Activated CD8-positive, alpha-beta memory T cell treated with anti-CD3 and anti-CD28 coated beads, Interleukin-2, amount 10 ng/mL, durations not matched to agents 7 days and 5 days (primary cell): ENCODE measurements at regions not wholly inside any gene's neighbourhood (a gene's known extent, or its start where the extent isn't known, plus 50 kb on each side); places are given as distances from the start of the nearest gene placed in this dataset.

Source experiments
- ATAC-seq: fragments of 150-1000 bp; cut with Tn5 transposase; one replicate; pipeline ENCODE4 v1.10.0; 2021; ENCODE audit warnings: moderate library complexity
- CTCF ChIA-PET: fragments of 350-600 bp; sonication (Branson Sonifier 250); formaldehyde crosslinking; loops from one replicate; lab custom pipeline; 2021; ENCODE audit warnings: antibody characterized with exemption; lab: Charles Lee
- DNase-seq: peaks from one replicate; pipeline ENCODE4 v3.0.0-alpha.2; 2020
- H3K27ac Mint-ChIP-seq: one replicate; pipeline ENCODE4 v1.8.0; 2021; ENCODE audit warnings: mild to moderate bottlenecking, mixed read lengths
- H3K27me3 Mint-ChIP-seq: one replicate; pipeline ENCODE4 v1.8.0; 2021; ENCODE audit warnings: mixed read lengths
- H3K36me3 Mint-ChIP-seq: one replicate; pipeline ENCODE4 v1.8.0; 2021; ENCODE audit warnings: mild to moderate bottlenecking, mixed read lengths
- H3K4me1 Mint-ChIP-seq: one replicate; pipeline ENCODE4 v1.8.0; 2021; ENCODE audit warnings: mixed read lengths
- H3K4me3 Mint-ChIP-seq: one replicate; pipeline ENCODE4 v1.8.0; 2021; ENCODE audit warnings: mild to moderate bottlenecking, moderate library complexity, mixed read lengths
- H3K9me3 Mint-ChIP-seq: one replicate; pipeline ENCODE4 v1.8.0; 2022; ENCODE audit warnings: low read depth, mixed read lengths

GRCh38 chr4:13872155-13872554, 244.6 kb upstream of the BOD1L1 start:
- no peak overlapping the region for H3K27ac Mint-ChIP-seq
- H3K4me1 Mint-ChIP-seq = no peaks in the 10 kb centered on the region
- CTCF ChIA-PET = no interaction called here
- H3K9me3 Mint-ChIP-seq = no peaks in the 10 kb centered on the region
- H3K36me3 Mint-ChIP-seq = no peaks in the 10 kb centered on the region
- DNase-seq (no peak), ATAC-seq (no peak)
- no peak overlapping the region for H3K4me3 Mint-ChIP-seq
- H3K27me3 Mint-ChIP-seq = no peaks in the 10 kb centered on the region

DNA sequence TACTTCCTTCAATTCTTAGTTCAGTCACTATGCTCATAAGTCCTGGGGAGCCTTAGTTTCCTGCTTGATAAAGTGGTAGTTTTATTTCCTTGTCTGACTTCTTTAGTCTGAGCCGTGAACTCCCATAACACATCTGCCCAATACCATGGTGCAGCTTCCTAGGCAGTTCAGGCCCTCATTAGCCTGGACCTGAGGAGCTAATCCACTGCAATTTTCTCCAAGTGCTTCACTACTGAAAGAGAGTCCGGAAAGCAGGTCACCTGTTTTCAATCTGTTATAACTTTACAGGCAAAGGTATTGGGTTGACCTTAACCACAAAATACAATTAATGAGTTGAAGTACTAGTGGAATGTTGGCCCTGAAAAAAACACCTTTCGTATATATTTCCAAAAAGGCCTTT, 245.4 kb upstream of the BOD1L1 start:
- no peak for ATAC-seq
- no peaks in the 10 kb centered on the region for H3K27me3 Mint-ChIP-seq
- H3K27ac Mint-ChIP-seq = no peak overlapping the region
- no peaks in the 10 kb centered on the region for H3K4me1 Mint-ChIP-seq
- CTCF ChIA-PET = no interaction called here
- H3K4me3 Mint-ChIP-seq = no peak overlapping the region
- DNase-seq = no peak
- H3K9me3 Mint-ChIP-seq = no peaks in the 10 kb centered on the region
- no peaks in the 10 kb centered on the region for H3K36me3 Mint-ChIP-seq

DNA sequence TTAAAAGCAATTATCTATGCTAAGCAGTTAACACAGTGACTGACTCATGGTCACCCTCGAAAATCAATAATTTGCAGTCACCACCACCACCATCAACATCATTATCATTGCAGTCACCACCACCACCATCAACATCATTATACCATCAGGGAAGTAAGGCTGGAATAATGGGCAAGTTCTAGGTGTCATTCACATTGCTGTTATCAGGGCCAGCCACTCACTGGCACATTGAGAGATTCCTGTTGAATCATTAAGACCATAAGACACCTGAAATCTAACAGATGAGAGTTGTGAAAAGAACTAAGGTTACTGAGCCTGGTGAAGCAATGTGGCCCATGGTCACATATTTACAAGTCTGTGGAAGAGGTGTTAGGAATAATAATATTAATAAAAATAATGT, 247.7 kb upstream of the BOD1L1 start:
- DNase-seq (no peak), ATAC-seq (no peak)
- CTCF ChIA-PET = no interaction called here
- no peak overlapping the region for H3K4me3 Mint-ChIP-seq
- no peaks in the 10 kb centered on the region for H3K27me3 Mint-ChIP-seq
- H3K9me3 Mint-ChIP-seq = no peaks in the 10 kb centered on the region
- H3K27ac Mint-ChIP-seq = no peak overlapping the region
- no peaks in the 10 kb centered on the region for H3K36me3 Mint-ChIP-seq
- no peaks in the 10 kb centered on the region for H3K4me1 Mint-ChIP-seq

DNA sequence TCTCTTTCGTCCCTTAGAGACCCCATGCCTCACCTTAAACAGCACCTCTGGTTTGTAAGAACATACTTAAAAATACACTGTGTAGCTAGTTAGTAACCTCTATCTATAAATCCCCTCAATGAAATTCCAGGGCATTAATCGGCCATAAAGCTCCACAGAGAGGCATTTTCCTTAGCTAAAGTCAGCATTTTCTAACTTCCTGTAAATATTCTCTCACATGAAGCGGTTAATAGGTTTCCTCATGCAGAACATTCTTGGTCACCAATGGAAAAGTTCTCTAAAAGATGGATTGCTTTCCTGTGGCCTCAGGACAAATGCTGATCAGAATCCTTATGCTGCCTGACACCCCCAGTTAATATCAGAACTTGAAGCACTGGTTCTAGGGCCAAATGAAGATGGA, 248.6 kb upstream of the BOD1L1 start:
- H3K27ac Mint-ChIP-seq = no peak overlapping the region
- no peak overlapping the region for H3K4me3 Mint-ChIP-seq
- no peaks in the 10 kb centered on the region for H3K4me1 Mint-ChIP-seq
- no peaks in the 10 kb centered on the region for H3K27me3 Mint-ChIP-seq
- CTCF ChIA-PET = no interaction called here
- no peak for ATAC-seq
- H3K9me3 Mint-ChIP-seq = no peaks in the 10 kb centered on the region
- H3K36me3 Mint-ChIP-seq = no peaks in the 10 kb centered on the region
- DNase-seq = no peak

- Mint-ChIP-seq H3K27ac (no peak overlapping the region), H3K4me3 (no peak overlapping the region), H3K27me3 (no peaks in the 10 kb centered on the region), H3K36me3 (no peaks in the 10 kb centered on the region), H3K9me3 (no peaks in the 10 kb centered on the region), H3K4me1 (no peaks in the 10 kb centered on the region)
- DNase-seq (no peak), ATAC-seq (no peak)
- CTCF ChIA-PET = no interaction called here
Measured at GRCh38 chr4:13876940-13877339, 249.4 kb upstream of the BOD1L1 start.

DNA sequence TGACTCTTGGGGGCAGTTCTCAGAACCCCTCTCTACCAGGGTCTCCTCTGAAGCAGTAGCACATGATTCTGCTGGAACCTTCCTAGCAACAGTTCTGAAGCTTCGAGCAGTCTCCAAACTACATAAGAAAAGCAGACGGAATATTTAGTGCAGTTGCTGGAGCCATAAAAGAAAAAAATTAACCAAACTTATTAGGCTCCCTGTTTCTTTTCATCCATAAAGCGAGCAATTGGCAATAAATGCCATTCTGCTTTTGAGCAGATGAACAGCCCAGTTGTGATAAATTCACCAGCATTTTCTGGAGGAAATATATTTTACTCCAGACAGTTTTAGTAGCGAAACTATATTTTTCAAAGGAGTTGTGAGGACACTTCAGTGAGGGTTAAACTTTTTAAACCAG, 250.1 kb upstream of the BOD1L1 start:
- no peak overlapping the region for H3K4me3 Mint-ChIP-seq
- H3K27me3 Mint-ChIP-seq = no peaks in the 10 kb centered on the region
- H3K9me3 Mint-ChIP-seq = no peaks in the 10 kb centered on the region
- CTCF ChIA-PET = no interaction called here
- no peaks in the 10 kb centered on the region for H3K4me1 Mint-ChIP-seq
- ATAC-seq = no peak
- DNase-seq = no peak
- no peaks in the 10 kb centered on the region for H3K36me3 Mint-ChIP-seq
- H3K27ac Mint-ChIP-seq = no peak overlapping the region

GRCh38 chr4:13881892-13882291, 254.4 kb upstream of the BOD1L1 start:
- H3K4me1 Mint-ChIP-seq = no peaks in the 10 kb centered on the region
- no peak for ATAC-seq
- H3K9me3 Mint-ChIP-seq = no peaks in the 10 kb centered on the region
- no peaks in the 10 kb centered on the region for H3K27me3 Mint-ChIP-seq
- DNase-seq = no peak
- H3K27ac Mint-ChIP-seq = no peak overlapping the region
- no peak overlapping the region for H3K4me3 Mint-ChIP-seq
- no peaks in the 10 kb centered on the region for H3K36me3 Mint-ChIP-seq
- CTCF ChIA-PET = no interaction called here

DNA sequence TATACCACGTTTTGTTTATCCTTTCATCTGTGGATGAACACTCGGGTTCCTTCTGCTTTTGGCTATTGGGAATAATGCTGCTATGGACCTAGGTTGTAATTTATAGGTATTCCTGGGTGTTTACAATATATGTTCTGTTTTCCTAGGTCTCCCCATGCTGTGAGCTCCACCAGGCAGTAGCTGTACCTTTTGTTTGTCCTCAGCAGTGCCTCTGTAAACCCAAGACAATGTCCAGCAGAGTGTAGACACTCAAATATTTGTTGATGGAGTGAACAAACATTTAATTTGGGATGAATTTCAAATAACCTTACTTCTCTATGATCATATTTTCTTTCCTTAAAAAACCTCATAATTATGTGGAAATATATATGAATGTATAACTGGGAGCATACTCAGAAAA, 259.5 kb upstream of the BOD1L1 start:
- H3K4me1 Mint-ChIP-seq = no peaks in the 10 kb centered on the region
- H3K4me3 Mint-ChIP-seq = no peak overlapping the region
- CTCF ChIA-PET = no interaction called here
- H3K27me3 Mint-ChIP-seq = no peaks in the 10 kb centered on the region
- no peak for DNase-seq
- no peak for ATAC-seq
- H3K9me3 Mint-ChIP-seq = no peaks in the 10 kb centered on the region
- no peak overlapping the region for H3K27ac Mint-ChIP-seq
- H3K36me3 Mint-ChIP-seq = no peaks in the 10 kb centered on the region

- no peak overlapping the region for H3K4me3 Mint-ChIP-seq
- no peaks in the 10 kb centered on the region for H3K36me3 Mint-ChIP-seq
- no peaks in the 10 kb centered on the region for H3K27me3 Mint-ChIP-seq
- DNase-seq (no peak), ATAC-seq (no peak)
- CTCF ChIA-PET = no interaction called here
- no peaks in the 10 kb centered on the region for H3K9me3 Mint-ChIP-seq
- no peaks in the 10 kb centered on the region for H3K4me1 Mint-ChIP-seq
- no peak overlapping the region for H3K27ac Mint-ChIP-seq
Measured at GRCh38 chr4:13888112-13888511, 260.6 kb upstream of the BOD1L1 start.

DNA sequence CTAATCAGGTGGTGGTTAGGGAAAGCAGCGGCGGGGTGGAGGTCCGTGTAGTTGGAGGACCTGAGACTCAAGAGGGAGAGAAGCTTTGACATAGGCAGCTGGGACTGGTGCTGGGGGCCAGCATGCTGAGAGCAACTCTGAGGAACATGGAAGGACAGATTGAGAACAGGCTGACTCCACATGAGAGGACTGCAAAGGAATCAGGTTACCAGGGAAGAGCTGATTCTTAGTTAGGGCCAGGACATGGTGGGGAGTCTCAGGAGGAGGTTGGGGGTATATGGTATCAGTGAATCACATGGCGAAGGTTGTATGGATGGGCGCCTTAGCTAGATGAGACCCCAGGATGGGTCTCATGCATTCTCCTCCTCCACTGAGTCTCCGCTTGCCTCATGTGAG, 264.0 kb upstream of the BOD1L1 start:
- no peak for DNase-seq

DNA sequence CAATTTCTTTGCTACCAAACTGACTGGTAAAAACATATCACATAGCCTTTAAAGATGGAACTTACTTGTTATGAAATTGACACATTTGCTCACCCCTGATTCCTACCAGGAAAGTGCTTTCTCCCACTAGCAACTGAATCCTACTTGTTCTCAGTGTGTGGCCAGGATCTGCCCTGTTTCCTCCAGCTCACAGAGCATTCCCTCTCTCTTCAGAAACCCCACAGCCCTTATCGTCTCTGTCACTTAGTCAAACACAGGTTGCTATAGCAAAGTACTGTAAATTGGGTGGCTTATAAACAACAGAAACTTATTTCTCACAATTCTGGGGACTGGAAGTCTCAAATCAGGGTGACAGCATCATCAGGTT, 265.2 kb upstream of the BOD1L1 start:
- no peak overlapping the region for H3K4me3 Mint-ChIP-seq
- no peak overlapping the region for H3K27ac Mint-ChIP-seq
- H3K27me3 Mint-ChIP-seq = no peaks in the 10 kb centered on the region
- H3K4me1 Mint-ChIP-seq = no peaks in the 10 kb centered on the region
- ATAC-seq (no peak), DNase-seq (no peak)
- H3K36me3 Mint-ChIP-seq = no peaks in the 10 kb centered on the region
- CTCF ChIA-PET = no interaction called here
- H3K9me3 Mint-ChIP-seq = no peaks in the 10 kb centered on the region

More for the DNA sequence above, 264.0 kb upstream of the BOD1L1 start:
- H3K27ac Mint-ChIP-seq = no peak overlapping the region
- ATAC-seq = no peak
- CTCF ChIA-PET = no interaction called here
- no peak overlapping the region for H3K4me3 Mint-ChIP-seq
- no peaks in the 10 kb centered on the region for H3K36me3 Mint-ChIP-seq
- no peaks in the 10 kb centered on the region for H3K4me1 Mint-ChIP-seq
- no peaks in the 10 kb centered on the region for H3K27me3 Mint-ChIP-seq
- no peaks in the 10 kb centered on the region for H3K9me3 Mint-ChIP-seq

GRCh38 chr4:13893211-13893610, 265.7 kb upstream of the BOD1L1 start:
- CTCF ChIA-PET = no interaction called here
- DNase-seq (no peak), ATAC-seq (no peak)
- H3K27me3 Mint-ChIP-seq = no peaks in the 10 kb centered on the region
- no peaks in the 10 kb centered on the region for H3K36me3 Mint-ChIP-seq
- H3K4me1 Mint-ChIP-seq = no peaks in the 10 kb centered on the region
- H3K27ac Mint-ChIP-seq = no peak overlapping the region
- no peak overlapping the region for H3K4me3 Mint-ChIP-seq
- H3K9me3 Mint-ChIP-seq = no peaks in the 10 kb centered on the region

DNA sequence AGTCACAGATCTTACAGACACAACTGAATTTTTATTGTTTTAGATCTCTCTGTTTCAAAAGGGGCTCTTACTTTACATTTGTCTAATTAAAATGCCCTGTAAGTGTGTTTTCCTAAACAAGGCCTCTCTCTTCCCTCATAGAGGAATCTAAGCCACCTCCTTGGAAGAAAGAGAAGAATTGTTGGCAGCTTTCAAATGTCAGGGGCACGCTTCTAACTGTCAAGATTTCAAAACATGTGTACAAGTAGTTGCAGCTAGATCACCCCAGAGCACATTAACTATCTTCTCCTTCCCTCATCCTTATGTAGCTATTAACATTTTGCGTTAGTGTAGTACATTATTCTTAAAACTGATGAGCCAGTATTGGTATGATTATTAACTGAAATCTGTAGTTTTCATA, 266.5 kb upstream of the BOD1L1 start:
- CTCF ChIA-PET = no interaction called here
- no peak for ATAC-seq
- H3K9me3 Mint-ChIP-seq = no peaks in the 10 kb centered on the region
- DNase-seq = no peak
- no peak overlapping the region for H3K4me3 Mint-ChIP-seq
- H3K36me3 Mint-ChIP-seq = no peaks in the 10 kb centered on the region
- no peaks in the 10 kb centered on the region for H3K27me3 Mint-ChIP-seq
- H3K27ac Mint-ChIP-seq = no peak overlapping the region
- no peaks in the 10 kb centered on the region for H3K4me1 Mint-ChIP-seq

DNA sequence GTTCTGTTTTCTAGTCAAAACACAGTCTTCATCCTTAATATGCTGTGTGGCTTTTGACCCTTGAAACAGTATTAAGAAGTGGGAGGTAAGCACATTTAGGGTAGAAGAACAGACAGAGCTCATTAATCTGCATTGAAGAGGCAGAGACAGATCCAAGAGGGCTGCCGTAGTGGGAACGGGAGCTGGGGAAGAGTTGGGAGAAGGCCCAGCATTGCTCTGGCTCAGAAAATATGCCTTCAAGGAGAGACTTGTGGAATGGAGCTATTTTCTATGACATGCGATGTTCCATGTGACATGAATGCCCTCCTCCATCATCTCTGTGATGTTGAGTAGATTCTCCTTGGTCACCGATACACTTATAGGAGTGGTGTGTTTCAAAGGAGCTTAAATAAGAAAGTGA, 273.3 kb upstream of the BOD1L1 start:
- DNase-seq (no peak), ATAC-seq (no peak)
- no peak overlapping the region for H3K4me3 Mint-ChIP-seq
- CTCF ChIA-PET = no interaction called here
- H3K9me3 Mint-ChIP-seq = no peaks in the 10 kb centered on the region
- no peak overlapping the region for H3K27ac Mint-ChIP-seq
- no peaks in the 10 kb centered on the region for H3K27me3 Mint-ChIP-seq
- H3K4me1 Mint-ChIP-seq = no peaks in the 10 kb centered on the region
- no peaks in the 10 kb centered on the region for H3K36me3 Mint-ChIP-seq

GRCh38 chr4:13902146-13902545, 274.6 kb upstream of the BOD1L1 start:
- Mint-ChIP-seq H3K36me3 (no peaks in the 10 kb centered on the region), H3K27ac (no peak overlapping the region), H3K27me3 (no peaks in the 10 kb centered on the region), H3K4me1 (no peaks in the 10 kb centered on the region), H3K4me3 (no peak overlapping the region), H3K9me3 (no peaks in the 10 kb centered on the region)
- CTCF ChIA-PET = no interaction called here
- no peak for DNase-seq
- ATAC-seq = no peak
